Stimulated activated CD8-positive, alpha-beta memory T cell treated with anti-CD3 and anti-CD28 coated beads, Interleukin-4, amount 100 ng/mL, for 48 hours (primary cell): ENCODE measurements at regions not wholly inside any gene's neighbourhood (a gene's known extent, or its start where the extent isn't known, plus 50 kb on each side); places are given as distances from the start of the nearest gene placed in this dataset.

Source experiments
- DNase-seq: peaks from one replicate; pipeline ENCODE4 v3.0.0-alpha.2; 2020

DNA sequence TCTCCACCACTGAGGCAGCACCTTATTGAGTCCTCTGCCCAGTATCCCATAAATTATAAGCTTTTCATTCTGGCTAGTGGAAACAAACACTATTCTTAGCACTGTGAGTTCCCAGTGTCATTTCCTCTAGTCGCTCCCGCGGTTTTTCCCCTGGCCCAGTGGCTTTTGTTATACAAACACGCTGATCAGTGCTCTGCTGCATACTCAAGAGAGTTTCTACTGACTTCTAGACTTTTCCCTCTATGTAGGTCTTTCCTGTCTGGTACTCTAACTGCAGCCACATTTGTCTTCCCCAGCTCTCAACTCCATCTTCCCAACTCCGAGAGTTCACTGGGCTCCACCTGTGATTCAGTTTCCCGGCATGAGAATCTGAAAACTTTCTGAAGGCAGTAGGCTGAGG is 556.6 kb upstream of the SALL1 start:
- no peak for DNase-seq

DNA sequence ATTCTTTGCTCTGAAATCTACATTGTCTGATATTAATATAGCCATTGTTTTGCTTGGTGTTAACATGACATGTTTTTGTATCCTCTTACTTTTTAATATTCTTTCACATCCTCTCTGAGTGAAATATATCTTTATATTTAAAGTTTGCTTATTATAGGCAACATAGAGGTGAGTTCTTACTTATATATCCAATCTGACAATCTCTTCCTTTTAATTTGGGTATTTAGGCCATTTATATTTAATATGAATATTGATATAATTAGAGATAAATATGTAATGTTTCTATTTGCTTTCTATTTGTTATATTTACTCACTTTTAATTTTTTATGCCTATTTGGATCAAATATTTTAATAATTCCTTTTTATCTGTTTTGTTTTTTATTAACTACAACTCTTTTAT is 554.1 kb upstream of the SALL1 start:
- no peak for DNase-seq

DNA sequence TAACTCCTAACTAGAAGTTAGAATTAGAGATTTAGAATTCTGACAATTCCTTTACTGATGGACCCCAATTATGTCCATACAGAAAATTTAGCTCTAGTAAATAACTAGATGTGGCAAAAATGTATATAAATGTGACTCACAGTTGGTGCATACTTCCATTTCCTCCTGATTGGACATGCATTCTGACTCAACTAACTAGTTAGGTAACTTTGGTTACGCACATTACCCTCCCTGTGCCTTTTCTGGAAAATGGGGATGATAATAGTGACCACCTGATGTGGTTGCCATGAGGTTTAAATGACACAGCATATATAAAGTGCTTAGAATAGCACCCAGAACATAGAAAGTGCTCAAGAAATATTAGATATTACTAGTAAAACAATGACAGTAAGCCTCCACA is 550.0 kb upstream of the SALL1 start:
- DNase-seq, result no peak

DNA sequence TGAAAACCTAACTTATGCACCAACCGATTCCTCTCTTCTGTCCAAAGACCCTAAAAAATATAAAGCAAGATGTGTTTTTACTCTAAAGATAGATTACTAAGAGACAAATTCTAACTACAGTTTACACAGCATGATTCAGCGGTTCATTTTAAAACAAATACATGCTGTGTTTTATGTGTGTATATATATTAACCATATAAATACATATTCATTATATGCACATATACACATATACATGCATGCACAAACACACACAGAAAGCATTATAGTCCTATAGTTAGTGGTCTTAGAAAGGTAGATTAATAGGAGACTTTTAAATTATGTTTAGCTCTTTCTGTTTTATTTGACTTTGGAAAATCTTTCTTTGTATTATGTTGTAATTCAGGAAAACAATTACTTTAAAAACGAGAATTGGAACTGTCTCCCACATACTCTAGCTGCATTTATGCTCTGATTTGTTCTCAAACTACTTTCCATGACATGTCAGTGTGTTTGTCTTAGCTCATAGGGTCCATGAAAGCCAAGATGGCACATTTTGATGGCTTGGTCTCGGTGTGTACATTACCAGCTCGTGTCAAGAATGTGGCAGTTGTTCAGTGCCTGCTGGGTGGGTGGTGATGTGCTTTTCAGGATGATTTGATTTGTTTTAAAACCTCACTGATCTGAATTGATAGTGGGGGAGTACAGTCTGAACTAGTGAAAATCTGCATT is 548.8 kb upstream of the SALL1 start:
- no peak for DNase-seq

DNA sequence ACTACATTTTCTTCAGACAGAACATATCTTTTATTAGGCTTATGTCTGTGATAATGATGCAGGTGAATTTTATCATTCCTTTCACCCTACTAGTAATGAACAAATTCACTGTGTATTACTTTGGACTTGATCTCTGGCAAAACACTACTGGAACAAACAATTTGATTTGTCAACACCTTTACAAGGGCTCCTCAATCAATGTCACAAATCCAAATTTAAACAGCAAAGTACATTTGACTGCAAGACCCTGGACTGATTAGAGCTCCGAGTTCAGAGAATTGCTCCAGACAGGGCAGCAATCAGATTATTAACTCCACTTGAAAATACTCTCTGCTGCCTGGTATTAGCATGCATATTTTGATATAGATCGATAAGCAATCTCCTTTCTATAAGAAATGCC is 547.6 kb upstream of the SALL1 start:
- DNase-seq, result no peak

DNA sequence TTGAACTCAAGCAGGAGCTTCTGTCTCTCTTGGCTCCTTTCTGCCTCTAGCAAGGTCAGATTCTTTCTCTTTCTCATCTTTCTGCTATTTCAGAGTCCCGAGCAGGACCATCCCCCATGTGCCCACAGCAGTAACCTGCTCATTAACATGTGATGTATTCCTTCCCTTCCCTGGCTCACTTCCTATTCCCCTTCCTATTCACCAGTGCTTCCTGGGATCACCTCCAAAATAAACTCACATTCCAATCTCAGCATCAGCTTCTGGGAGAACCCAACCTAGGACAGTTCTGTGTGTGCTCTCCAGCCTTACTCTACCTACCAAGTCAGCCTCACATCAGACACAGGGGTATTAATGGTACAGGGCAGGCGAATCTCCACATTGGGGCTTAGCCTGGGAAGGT is 546.4 kb upstream of the SALL1 start:
- DNase-seq, result no peak

DNA sequence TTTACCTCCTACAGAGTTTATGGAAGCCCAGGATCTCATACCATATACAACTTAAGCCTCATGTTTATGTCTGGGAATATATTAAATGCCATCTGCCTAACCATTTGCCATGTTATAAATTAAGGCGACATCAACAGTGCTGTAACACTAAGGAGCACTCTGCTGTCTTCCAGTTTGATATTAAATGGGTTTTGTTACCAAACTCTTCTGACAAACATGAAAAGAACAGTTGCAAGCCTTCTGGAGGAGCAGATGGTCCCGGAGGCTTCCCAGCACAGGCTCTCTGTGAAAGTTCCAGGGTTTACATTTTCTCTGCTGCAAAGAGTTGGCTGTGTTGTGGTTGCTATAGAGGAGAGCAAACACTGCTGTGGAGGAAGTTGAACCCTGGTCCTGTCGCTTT is 545.3 kb upstream of the SALL1 start:
- no peak for DNase-seq

DNA sequence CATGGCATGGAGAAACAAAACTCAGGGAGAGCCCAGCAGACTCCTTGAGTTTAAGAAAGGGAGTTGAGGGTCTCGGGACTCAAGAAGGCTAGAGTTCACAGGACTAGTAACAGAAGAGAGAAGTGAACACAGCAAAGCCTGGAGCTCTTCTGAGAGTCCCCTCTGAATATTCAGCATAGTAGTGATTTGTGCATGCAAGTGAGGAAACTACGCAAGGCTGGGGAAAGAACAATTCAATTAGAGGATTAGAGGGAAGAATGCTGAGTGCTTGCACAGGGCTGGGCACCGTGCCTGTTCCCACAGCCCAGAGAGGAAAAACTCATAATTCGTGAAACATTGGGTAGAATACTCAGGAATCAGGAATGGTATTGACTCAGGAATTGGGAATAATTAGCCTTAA is 540.0 kb upstream of the SALL1 start:
- DNase-seq, result no peak

DNA sequence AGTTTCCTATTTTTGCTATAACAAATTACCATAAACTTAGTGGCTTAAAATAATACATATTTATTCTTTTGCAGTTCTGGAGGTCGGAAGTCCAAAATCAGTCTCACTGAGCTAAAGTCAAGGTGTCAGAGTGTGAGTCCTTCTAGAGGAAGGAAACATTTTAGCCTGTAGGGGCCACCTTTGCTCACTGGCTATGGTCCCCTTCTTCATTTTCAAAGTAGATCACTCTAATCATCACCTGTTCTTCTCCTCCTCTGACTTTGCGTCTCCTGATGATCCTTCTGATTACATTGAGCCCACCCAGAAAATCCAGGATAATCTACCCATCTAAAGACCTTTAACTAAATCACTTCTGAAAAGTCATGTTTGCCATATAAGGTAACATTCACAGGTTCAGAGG is 534.4 kb upstream of the SALL1 start:
- no peak for DNase-seq

DNA sequence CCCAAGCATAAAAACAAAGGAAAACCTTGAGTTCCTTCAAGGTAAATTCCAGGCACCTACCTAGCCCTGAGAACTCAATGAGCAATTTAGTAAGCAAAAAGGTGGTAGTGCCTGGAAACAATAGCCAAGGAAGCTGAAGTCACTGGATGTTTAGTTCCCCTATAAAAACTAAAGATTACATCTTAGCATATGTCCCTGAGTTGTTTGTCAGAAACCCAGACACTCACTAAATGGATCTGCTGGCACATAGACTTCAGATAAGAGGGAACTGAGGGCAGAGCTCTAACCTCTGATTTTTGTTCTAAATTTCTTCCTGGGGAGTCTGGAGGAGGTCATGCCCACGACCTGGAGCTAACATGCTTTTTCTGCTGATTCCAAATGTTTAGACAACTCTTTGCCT is 532.8 kb upstream of the SALL1 start:
- no peak for DNase-seq

DNA sequence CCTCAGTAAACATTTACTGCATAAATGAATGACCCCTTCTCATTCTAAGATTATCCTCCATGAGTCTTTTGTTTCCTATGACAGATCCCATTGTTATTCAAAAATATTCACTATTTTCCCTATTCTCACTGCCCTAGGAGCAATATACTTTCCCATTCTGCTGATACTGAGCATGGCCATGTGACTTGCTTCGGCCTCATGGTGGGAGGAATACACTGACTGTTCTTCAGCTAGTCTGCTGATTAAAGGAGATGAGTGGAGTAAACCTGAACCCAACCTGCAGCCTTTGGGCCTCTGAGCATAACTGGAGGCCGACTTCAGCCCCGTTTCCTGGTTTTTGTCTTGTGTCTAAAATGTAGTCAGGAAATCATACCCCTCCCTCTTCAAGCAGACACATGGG is 531.8 kb upstream of the SALL1 start:
- DNase-seq, result no peak

DNA sequence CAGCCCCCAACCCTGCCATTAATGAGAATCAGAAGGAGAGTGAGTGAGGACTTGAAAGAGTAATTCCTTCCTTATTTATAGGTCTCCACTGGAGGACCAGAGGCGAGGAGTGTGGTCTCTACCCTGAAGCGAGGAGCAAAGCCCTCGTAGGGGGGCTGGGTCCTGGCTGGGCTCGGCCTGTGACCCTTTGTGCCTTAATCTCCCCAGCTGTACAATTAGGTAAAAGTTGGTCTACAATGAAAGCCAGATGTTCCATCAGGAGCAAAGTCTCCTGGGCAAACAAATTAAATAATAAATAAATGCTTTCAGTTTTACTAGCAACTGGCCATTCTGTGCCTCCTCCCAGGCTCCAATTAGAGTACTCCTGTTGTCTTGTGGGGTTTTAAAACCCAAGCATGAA is 523.5 kb upstream of the SALL1 start:
- DNase-seq, result no peak

DNA sequence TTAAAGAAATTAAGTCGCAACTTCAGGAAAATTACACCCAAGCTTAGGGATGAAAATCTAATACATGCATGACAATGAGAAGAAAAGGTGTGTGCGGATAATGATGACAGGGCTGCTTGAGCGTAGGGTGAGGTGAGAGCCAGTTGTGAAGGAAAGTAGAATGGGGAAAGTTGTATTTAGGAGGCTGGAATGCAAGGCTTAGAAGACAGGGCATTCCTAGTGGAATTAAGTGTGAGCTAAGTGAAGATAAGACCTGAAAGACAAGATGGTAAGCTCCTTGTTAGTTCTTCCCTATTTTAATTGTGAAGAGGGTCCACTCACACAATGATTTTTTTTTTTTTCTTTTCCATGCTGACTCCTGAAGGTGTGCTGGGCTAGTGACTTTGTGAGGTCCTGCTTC is 519.5 kb upstream of the SALL1 start:
- DNase-seq, result no peak

DNA sequence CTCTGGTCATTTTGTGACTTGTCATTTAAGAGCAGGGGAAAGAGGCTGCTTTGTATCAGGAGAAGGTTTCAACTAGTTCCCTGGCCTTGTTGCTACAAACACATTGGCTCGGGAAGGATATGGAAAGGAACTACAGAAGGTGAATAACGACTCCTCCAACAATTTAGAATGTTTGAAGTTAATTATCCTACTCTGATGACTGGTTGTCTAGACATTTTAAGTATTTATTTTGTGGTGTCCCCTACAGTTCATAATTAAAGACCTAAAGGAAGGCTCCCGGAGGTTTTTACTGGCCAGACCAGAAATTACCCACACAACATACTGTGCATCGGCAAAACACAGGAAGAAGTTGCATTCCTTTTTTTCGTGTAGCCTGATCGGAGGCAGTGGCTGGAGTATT is 515.8 kb upstream of the SALL1 start:
- DNase-seq, result no peak

DNA sequence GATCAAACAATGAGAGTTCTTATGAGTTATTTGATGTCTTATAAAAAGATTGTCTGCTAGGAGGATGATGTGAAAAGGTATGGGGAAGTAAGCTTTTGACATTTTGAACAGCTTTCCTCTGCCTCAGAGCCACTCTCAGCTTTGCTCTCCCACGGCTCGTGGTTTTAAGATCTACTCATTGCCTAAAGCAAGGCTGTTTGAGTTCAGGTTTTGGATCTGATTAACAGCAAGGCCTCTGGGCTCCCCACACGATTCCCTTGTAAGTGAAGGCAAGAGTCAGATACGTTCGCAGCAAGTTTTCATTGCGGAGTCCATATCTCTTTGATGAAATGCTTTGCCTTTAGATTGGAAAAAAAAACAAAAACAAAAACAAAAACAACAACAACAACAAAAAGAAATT is 515.0 kb upstream of the SALL1 start:
- DNase-seq, result no peak

DNA sequence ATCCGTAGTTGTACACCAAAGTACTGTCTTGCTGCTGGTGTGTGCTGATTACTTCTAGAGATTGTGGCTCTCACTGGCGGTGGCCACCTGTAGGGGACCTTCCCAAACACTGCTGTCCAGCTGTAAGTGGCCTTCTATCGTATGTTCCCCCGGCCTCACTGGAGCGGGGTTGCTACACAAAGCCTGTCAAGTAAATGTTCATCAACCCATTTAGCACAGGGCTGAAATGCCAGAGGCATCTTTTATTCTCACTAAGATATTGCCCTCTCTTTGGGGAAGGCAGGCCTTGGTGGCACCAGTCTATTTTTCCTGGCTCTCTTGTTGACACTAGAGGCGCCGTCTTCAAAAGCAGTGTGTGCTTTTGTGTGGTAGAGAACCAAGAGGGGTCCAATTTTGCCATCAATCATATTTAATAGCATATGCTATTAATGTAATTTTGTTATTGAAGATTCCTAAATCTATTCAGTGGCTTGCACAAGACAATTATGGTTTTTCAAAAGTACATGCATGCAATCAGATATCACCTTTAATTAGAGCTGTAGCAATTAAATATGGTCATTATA is 514.4 kb upstream of the SALL1 start:
- no peak for DNase-seq

DNA sequence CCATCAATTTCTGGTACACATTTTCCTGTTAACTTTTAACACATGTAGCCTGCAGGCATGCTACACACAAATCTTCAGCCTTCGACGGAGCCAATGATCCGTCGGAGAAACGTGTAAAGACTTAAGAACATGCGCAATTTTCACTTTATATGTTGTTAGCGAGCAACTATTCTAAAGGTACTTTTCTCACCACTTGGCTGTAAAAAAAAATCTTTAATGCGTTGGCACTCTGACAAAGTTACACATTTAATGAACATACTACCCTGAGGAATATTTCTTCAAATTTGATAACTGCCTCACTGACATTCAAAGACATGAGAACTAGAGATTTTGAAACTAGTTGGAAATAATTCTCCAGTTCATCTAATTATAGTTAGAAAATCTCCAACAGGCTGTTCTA is 507.5 kb upstream of the SALL1 start:
- no peak for DNase-seq

DNA sequence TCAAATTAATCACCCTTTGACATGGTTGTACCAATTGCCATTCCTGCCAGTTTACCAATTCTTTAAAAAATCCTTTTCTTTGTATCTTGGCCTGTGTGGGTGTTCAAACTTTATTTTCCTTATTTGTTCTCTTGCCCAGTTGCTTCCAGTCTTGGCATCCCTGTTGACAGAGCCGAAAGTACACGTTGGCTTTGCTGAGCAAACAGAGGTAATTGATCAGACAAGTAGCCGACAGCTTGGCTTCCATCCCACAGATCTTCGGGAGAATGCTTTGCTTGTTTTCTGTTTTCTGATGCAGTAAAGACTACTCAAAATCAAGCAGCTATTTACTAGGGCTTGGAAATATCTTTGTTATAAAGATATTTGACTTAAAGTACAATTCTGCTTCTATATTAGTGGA is 506.8 kb upstream of the SALL1 start:
- no peak for DNase-seq

DNA sequence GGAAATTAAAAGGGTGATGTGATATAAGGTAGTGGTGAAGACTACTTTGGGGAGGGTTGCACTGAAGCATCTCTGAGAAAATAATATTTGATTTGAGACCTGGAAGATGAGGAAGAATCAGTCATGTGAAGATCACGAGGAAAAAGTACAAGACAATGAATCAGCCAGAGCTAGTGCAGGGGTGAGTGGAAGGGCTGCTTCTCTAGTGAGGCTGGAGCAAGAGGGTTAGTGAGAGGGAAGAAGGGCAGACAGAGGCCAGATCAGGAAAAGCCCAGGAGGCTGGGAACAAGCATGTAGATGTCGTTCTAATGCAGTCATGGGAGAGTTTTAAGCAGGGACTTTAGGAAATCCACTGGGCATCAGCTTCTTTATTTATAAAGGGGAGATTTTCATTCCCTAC is 504.2 kb upstream of the SALL1 start:
- DNase-seq, result no peak

DNA sequence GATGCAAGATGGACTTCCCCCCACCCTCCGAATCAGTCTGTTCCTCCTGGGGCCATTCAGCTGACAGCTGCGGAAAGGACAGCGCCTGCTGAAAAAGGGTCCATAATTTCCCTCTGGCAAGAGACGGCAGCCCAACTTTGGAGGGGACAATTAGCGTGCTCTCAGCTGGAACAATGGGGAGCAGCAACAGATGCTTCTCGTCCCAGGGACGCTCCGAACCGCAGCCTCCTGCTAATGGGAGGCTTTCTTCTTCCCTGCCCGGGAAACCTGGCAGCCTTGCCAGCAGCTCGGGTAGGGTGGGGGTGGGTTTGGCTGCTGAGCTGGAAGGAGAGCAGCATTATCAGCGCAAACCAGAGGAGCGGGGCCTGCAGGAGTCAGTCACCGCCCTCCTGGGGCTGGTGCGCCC is 500.0 kb upstream of the SALL1 start:
- DNase-seq, result no peak

DNA sequence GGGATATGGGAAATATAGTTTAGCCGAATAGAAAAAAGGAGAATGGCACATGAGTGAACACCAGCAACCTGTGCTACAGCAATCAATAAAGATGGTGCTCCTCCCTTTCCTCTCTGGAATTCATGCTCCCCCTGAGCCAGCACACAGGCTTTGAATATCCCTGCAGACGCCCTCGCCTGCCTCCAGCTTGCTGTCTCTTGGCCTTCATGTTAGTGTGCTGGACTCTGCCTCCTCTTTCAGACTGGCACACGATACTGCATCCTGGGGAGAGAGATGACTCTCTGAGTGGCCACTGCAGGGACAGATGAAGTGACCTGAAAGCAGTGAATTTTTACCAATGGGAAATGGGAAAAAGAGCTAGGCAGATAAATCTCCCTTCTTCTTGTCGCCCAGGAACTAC is 498.6 kb upstream of the SALL1 start:
- DNase-seq, result no peak

DNA sequence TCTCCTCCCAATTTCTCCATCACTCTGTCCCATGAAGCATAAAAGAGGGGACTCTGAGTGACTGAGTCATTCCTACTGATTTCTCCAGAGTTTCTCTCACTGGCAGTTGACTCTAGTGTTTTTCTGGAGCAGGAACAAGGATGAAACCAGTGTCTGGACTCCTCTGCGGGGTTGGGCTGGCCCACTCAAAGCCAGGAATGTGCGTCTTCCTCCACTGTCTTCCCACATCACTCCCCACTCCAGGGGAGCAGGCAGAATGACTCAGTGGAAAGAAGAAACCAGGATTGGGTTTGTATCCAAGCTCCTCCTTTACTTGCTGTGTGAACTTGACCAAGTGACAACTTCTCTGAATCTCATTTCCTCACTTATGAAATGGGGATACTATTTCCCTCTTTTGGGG is 497.5 kb upstream of the SALL1 start:
- DNase-seq, result no peak

DNA sequence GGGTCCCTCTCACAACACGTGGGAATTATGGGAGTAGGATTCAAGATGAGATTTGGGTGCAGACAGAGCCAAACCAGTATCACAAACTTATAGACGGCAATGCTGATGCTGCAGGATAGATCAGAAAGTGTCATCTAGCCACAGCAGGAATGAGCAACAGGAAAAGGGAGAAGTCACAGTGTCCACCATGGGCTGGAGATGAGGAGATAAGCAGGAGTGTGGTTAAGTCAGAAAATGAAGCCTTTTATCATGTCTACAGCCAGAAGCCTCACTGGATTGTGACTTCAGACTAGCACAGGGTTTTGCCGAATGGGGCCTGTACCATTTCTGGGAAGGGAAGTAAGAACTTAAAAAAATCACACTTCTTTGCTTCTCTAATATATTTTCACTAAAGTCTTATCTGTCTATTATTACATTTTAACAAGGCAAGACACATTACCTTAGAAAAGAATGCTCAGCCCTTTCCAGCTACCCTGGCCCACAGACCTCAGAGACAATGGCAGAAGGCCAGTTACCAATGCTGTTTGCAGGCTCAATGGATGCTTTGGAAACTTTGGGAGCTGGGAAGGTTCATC is 490.2 kb upstream of the SALL1 start:
- DNase-seq, result no peak

DNA sequence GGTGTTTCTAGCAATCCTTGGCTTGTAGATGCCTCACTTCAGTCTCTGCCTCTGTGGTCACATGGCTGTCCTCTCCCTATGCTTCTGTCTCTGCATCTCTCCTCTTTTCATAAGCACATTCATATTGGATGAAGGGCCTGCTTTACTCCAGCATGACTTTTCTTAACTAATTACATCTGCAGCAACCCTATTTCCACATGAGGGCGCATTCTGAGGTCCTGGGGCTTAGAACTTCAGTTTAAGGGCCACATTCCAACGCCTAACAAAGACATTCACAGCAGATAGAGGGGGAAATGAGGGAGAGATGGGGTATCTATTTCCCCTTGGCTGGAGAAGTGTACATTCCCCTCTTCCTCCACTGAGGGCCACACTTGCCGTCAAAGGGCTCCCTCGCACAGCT is 489.1 kb upstream of the SALL1 start:
- no peak for DNase-seq
